HepG2 (cell line): ENCODE measurements at regions not wholly inside any gene's neighbourhood (a gene's known extent, or its start where the extent isn't known, plus 50 kb on each side); places are given as distances from the start of the nearest gene placed in this dataset.

Source experiments
- DNMT1 ChIP-seq: sonication (generic); formaldehyde crosslinking; IDR thresholded peaks from 2 replicates; pipeline ENCODE4 v1.5.1; 2020; ENCODE audit warnings: mild to moderate bottlenecking, missing genetic modification reagents
- HOXA5 ChIP-seq: sonication (generic); formaldehyde crosslinking; IDR thresholded peaks from 2 replicates; pipeline ENCODE4 v1.4.0; 2020; ENCODE audit warnings: missing genetic modification reagents
- JUND ChIP-seq: sonication (generic); formaldehyde crosslinking; IDR thresholded peaks from 2 replicates; pipeline ENCODE4 v1.8.0; 2022; ENCODE audit warnings: mild to moderate bottlenecking, missing genetic modification reagents
- KLF15 ChIP-seq: sonication (generic); formaldehyde crosslinking; IDR thresholded peaks from 2 replicates; pipeline ENCODE4 v1.8.1; 2023; ENCODE audit warnings: borderline replicate concordance, mild to moderate bottlenecking, inconsistent platforms, missing genetic modification reagents, mixed read lengths
- RCOR2 ChIP-seq: IDR thresholded peaks from 2 replicates; pipeline ENCODE4 v1.6.1; 2016; ENCODE audit warnings: missing biosample characterization, missing genetic modification reagents
- TFDP1 ChIP-seq: IDR thresholded peaks from 2 replicates; pipeline ENCODE4 v1.6.1; 2016; ENCODE audit warnings: missing compliant biosample characterization, missing genetic modification reagents, borderline replicate concordance
- ZBTB4 ChIP-seq: sonication (generic); formaldehyde crosslinking; IDR thresholded peaks from 2 replicates; pipeline ENCODE4 v1.4.0; 2020; ENCODE audit warnings: missing genetic modification reagents, mild to moderate bottlenecking, borderline replicate concordance
- ZMYM4 ChIP-seq: sonication (generic); formaldehyde crosslinking; IDR thresholded peaks from 2 replicates; pipeline ENCODE4 v1.8.1; 2023; ENCODE audit warnings: mild to moderate bottlenecking, missing genetic modification reagents
- ZNF205 ChIP-seq: IDR thresholded peaks from 2 replicates; pipeline ENCODE4 v1.6.1; 2018; ENCODE audit warnings: missing biosample characterization, missing genetic modification reagents
- ZNF30 ChIP-seq: sonication (generic); formaldehyde crosslinking; IDR thresholded peaks from 2 replicates; pipeline ENCODE4 v1.5.0; 2020; ENCODE audit warnings: mild to moderate bottlenecking, missing genetic modification reagents
- ZNF460 ChIP-seq: sonication (generic); formaldehyde crosslinking; IDR thresholded peaks from 2 replicates; pipeline ENCODE4 v1.5.1; 2020; ENCODE audit warnings: missing genetic modification reagents, mild to moderate bottlenecking, borderline replicate concordance
- ZNF609 ChIP-seq: sonication (generic); formaldehyde crosslinking; IDR thresholded peaks from 2 replicates; pipeline ENCODE4 v1.4.0; 2020; ENCODE audit warnings: mild to moderate bottlenecking, missing genetic modification reagents, borderline replicate concordance
- ZNF775 ChIP-seq: sonication (generic); formaldehyde crosslinking; IDR thresholded peaks from 2 replicates; pipeline ENCODE4 v1.4.0; 2020; ENCODE audit warnings: missing genetic modification reagents, mild to moderate bottlenecking, moderate library complexity, borderline replicate concordance
- ZSCAN20 ChIP-seq: sonication (generic); formaldehyde crosslinking; IDR thresholded peaks from 2 replicates; pipeline ENCODE4 v1.4.0; 2020; ENCODE audit warnings: missing genetic modification reagents, mild to moderate bottlenecking, borderline replicate concordance
- TF ChIP-seq, protein P1 (sequence below): sonication (generic); formaldehyde crosslinking; IDR thresholded peaks from 2 replicates; pipeline ENCODE4 v1.5.1; 2020; ENCODE audit warnings: missing genetic modification reagents, mild to moderate bottlenecking, borderline replicate concordance
- TF ChIP-seq, protein P2 (sequence below): sonication (generic); formaldehyde crosslinking; IDR thresholded peaks from 2 replicates; pipeline ENCODE4 v1.5.0; 2020; ENCODE audit warnings: missing genetic modification reagents

DNA sequence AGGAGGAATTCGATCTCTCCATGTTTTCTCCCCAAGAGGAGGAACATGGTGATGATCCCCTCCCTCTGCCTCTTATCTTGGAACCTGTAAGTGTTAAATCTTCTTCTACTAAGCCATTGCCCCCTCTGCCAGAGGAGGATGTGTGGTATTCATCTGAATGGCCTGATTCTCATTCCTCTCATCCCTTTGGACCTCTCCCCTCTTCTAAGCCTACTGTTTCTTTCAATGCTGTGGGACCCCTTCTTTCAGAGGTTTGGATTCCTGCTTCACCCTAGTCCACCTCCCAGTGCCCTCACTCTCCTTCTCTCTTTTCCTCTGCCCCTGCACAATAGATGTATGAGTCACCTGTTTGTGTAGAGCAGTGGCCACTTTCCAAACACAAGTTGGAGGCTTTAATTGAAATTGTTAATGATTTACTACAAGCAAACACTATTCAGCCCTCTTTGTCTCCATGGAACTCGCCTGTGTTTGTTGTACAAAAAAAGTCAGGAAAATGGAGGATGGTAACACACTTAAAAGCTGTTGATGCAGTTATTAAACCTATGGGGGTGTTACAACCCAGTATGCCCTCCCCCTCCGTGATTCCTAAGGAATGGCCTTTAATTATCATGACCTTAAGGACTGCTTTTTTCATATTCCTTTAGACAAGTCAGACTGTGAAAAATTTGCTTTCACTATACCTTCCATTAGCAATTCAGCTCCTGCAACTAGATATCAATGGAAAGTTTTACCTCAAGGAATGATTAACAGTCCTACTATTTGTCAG is 192.1 kb upstream of the ALG10B start (continued):
- TF ChIP-seq ZBTB4 (CRISPR knock-in tag), result no peak
- no peak for TF ChIP-seq DNMT1 (CRISPR knock-in tag)
- TF ChIP-seq, protein P1, sequence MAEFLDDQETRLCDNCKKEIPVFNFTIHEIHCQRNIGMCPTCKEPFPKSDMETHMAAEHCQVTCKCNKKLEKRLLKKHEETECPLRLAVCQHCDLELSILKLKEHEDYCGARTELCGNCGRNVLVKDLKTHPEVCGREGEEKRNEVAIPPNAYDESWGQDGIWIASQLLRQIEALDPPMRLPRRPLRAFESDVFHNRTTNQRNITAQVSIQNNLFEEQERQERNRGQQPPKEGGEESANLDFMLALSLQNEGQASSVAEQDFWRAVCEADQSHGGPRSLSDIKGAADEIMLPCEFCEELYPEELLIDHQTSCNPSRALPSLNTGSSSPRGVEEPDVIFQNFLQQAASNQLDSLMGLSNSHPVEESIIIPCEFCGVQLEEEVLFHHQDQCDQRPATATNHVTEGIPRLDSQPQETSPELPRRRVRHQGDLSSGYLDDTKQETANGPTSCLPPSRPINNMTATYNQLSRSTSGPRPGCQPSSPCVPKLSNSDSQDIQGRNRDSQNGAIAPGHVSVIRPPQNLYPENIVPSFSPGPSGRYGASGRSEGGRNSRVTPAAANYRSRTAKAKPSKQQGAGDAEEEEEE, result no peak
- TF ChIP-seq JUND (CRISPR knock-in tag), result peak; percentile 87
- TF ChIP-seq HOXA5 (CRISPR knock-in tag), result no peak
- TF ChIP-seq, protein P2, sequence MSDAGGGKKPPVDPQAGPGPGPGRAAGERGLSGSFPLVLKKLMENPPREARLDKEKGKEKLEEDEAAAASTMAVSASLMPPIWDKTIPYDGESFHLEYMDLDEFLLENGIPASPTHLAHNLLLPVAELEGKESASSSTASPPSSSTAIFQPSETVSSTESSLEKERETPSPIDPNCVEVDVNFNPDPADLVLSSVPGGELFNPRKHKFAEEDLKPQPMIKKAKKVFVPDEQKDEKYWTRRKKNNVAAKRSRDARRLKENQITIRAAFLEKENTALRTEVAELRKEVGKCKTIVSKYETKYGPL (CRISPR knock-in tag), result no peak
- TF ChIP-seq ZSCAN20 (CRISPR knock-in tag), result no peak
- no peak for TF ChIP-seq ZNF205 (CRISPR knock-in tag)
- TF ChIP-seq ZNF460 (CRISPR knock-in tag), result no peak
- peak; percentile 16; the same call in 1 of the 2 replicates for TF ChIP-seq ZNF609 (CRISPR knock-in tag)
- TF ChIP-seq KLF15 (CRISPR knock-in tag), result no peak
- no peak for TF ChIP-seq ZNF30 (CRISPR knock-in tag)
- TF ChIP-seq ZNF775, result peak; percentile 77; the same call in 1 of the 2 replicates
- TF ChIP-seq TFDP1, result no peak
- TF ChIP-seq ZMYM4 (CRISPR knock-in tag), result peak; percentile 49
- no peak for TF ChIP-seq RCOR2 (CRISPR knock-in tag)
